Activated B cell treated with CpG ODN at 0.5 μM for 24 hours (primary cell): ENCODE measurements at regions not wholly inside any gene's neighbourhood (a gene's known extent, or its start where the extent isn't known, plus 50 kb on each side); places are given as distances from the start of the nearest gene placed in this dataset.

ENCODE experiments used
- ATAC-seq: fragments of 200-7000 bp; cut with Tn5 transposase; one replicate; pipeline ENCODE4 v1.10.0; 2021; ENCODE audit warnings: low read depth, mild to moderate bottlenecking, moderate library complexity
- CTCF ChIA-PET: fragments of 350-600 bp; sonication (Branson Sonifier 250); formaldehyde crosslinking; loops from one replicate; lab custom pipeline; 2021; ENCODE audit warnings: antibody characterized with exemption; lab: Charles Lee
- POLR2A ChIA-PET: fragments of 350-600 bp; sonication (Branson Sonifier 250); formaldehyde crosslinking; loops from one replicate; lab custom pipeline; 2021; ENCODE audit warnings: antibody characterized with exemption; lab: Charles Lee
- DNase-seq: peaks from one replicate; pipeline ENCODE4 v3.0.0; 2022
- H3K27ac Mint-ChIP-seq: one replicate; pipeline ENCODE4 v1.8.0; 2020; ENCODE audit warnings: mixed read lengths
- H3K27me3 Mint-ChIP-seq: one replicate; pipeline ENCODE4 v1.8.0; 2021; ENCODE audit warnings: mixed read lengths
- H3K36me3 Mint-ChIP-seq: one replicate; pipeline ENCODE4 v1.8.0; 2021; ENCODE audit warnings: low read depth, mixed read lengths
- H3K4me1 Mint-ChIP-seq: one replicate; pipeline ENCODE4 v1.8.0; 2021; ENCODE audit warnings: mixed read lengths
- H3K4me3 Mint-ChIP-seq: one replicate; pipeline ENCODE4 v1.8.0; 2020; ENCODE audit warnings: mild to moderate bottlenecking, mixed read lengths
- H3K9me3 Mint-ChIP-seq: one replicate; pipeline ENCODE4 v1.8.0; 2020; ENCODE audit warnings: mixed read lengths
- intact Hi-C: fragments of 100-400 bp; cut with micrococcal nuclease; formaldehyde crosslinking; loops from one replicate; pipeline ENCODE4 v1.15.1; 2024
- TF ChIP-seq, protein P1 (sequence below): fragments of 200-600 bp; IDR thresholded peaks from one replicate; pipeline ENCODE4 v1.8.0; 2022; ENCODE audit warnings: antibody characterized with exemption, mild to moderate bottlenecking

GRCh38 chr3:162111861-162112260 lies 615.3 kb downstream of the OTOL1 start:
- Mint-ChIP-seq H3K27ac (no peak overlapping the region), H3K27me3 (no peaks in the 10 kb centered on the region), H3K36me3 (no peaks in the 10 kb centered on the region), H3K4me3 (no peak overlapping the region), H3K9me3 (peaks cover 5% of the 10 kb centered on the region), H3K4me1 (no peaks in the 10 kb centered on the region)
- TF ChIP-seq, protein P1, sequence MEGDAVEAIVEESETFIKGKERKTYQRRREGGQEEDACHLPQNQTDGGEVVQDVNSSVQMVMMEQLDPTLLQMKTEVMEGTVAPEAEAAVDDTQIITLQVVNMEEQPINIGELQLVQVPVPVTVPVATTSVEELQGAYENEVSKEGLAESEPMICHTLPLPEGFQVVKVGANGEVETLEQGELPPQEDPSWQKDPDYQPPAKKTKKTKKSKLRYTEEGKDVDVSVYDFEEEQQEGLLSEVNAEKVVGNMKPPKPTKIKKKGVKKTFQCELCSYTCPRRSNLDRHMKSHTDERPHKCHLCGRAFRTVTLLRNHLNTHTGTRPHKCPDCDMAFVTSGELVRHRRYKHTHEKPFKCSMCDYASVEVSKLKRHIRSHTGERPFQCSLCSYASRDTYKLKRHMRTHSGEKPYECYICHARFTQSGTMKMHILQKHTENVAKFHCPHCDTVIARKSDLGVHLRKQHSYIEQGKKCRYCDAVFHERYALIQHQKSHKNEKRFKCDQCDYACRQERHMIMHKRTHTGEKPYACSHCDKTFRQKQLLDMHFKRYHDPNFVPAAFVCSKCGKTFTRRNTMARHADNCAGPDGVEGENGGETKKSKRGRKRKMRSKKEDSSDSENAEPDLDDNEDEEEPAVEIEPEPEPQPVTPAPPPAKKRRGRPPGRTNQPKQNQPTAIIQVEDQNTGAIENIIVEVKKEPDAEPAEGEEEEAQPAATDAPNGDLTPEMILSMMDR, result no peak
- ChIA-PET CTCF (no interaction called here), POLR2A (no interaction called here)
- DNase-seq, result no peak
- intact Hi-C loops, result no loop called here
- ATAC-seq, result no peak

GRCh38 chr3:162112719-162113118 lies 616.1 kb downstream of the OTOL1 start:
- no peak overlapping the region for H3K4me3 Mint-ChIP-seq
- H3K9me3 Mint-ChIP-seq, result peaks cover 5% of the 10 kb centered on the region
- CTCF ChIA-PET, result no interaction called here
- no peaks in the 10 kb centered on the region for H3K36me3 Mint-ChIP-seq
- no peaks in the 10 kb centered on the region for H3K27me3 Mint-ChIP-seq
- TF ChIP-seq, protein P1, result no peak
- intact Hi-C loops, result no loop called here
- DNase-seq, result no peak
- POLR2A ChIA-PET, result no interaction called here
- no peaks in the 10 kb centered on the region for H3K4me1 Mint-ChIP-seq
- H3K27ac Mint-ChIP-seq, result no peak overlapping the region
- ATAC-seq, result no peak

GRCh38 chr3:162117961-162118360 lies 621.4 kb downstream of the OTOL1 start:
- Mint-ChIP-seq H3K27ac (no peak overlapping the region), H3K36me3 (no peaks in the 10 kb centered on the region), H3K4me1 (no peaks in the 10 kb centered on the region), H3K4me3 (no peak overlapping the region), H3K9me3 (peaks cover 2% of the 10 kb centered on the region), H3K27me3 (no peaks in the 10 kb centered on the region)
- DNase-seq (no peak), ATAC-seq (no peak)
- POLR2A ChIA-PET, result no interaction called here
- TF ChIP-seq, protein P1, result no peak
- intact Hi-C loops, result no loop called here
- CTCF ChIA-PET, result no interaction called here

- Mint-ChIP-seq H3K27ac (no peak overlapping the region), H3K9me3 (peaks cover 2% of the 10 kb centered on the region), H3K27me3 (no peaks in the 10 kb centered on the region), H3K36me3 (no peaks in the 10 kb centered on the region), H3K4me1 (no peaks in the 10 kb centered on the region), H3K4me3 (no peak overlapping the region)
- CTCF ChIA-PET, result no interaction called here
- intact Hi-C loops, result no loop called here
- POLR2A ChIA-PET, result no interaction called here
- DNase-seq (no peak), ATAC-seq (no peak)
- TF ChIP-seq, protein P1, result no peak
These were observed 623.0 kb downstream of the OTOL1 start for GRCh38 chr3:162119651-162120050.

GRCh38 chr3:162122405-162122804 lies 625.8 kb downstream of the OTOL1 start:
- DNase-seq (no peak), ATAC-seq (no peak)
- Mint-ChIP-seq H3K27ac (no peak overlapping the region), H3K9me3 (peaks cover 3% of the 10 kb centered on the region), H3K27me3 (no peaks in the 10 kb centered on the region), H3K36me3 (no peaks in the 10 kb centered on the region), H3K4me3 (no peak overlapping the region), H3K4me1 (no peaks in the 10 kb centered on the region)
- ChIA-PET CTCF (no interaction called here), POLR2A (no interaction called here)
- intact Hi-C loops, result no loop called here
- TF ChIP-seq, protein P1, result no peak
